Adrenal gland (tissue), 9 donors: ENCODE measurements at regions not wholly inside any gene's neighbourhood (a gene's known extent, or its start where the extent isn't known, plus 50 kb on each side); places are given as distances from the start of the nearest gene placed in this dataset.

Experiments used
- DNase-seq, 7 donors: peaks; one replicate each; pipeline ENCODE4 v3.0.0-alpha.2; 2019 to 2020
- H3K27ac ChIP-seq, 5 donors: fragments of 200-600 bp; sonication (generic) in 4 of 5; 1 replicate in 3 of 5; 2 replicates in 2 of 5; pipeline versions ENCODE4 v1.5.1 to v1.8.0; 2016 to 2020; ENCODE audit warnings: mild to moderate bottlenecking in 1 of 5
- H3K27me3 ChIP-seq: fragments of 200-600 bp; 2 replicates; pipeline ENCODE4 v1.8.0; 2021
- H3K36me3 ChIP-seq, 2 donors: fragments of 200-600 bp; replicated peaks in 1 of 2; 1 replicate in 1 of 2; 2 replicates in 1 of 2; pipeline versions ENCODE4 v1.5.1 to v1.8.0; 2018 to 2022
- H3K4me1 ChIP-seq, 2 donors: fragments of 200-600 bp; replicated peaks in 1 of 2; 1 replicate in 1 of 2; 2 replicates in 1 of 2; pipeline versions ENCODE4 v1.5.1 to v1.8.0; 2018 to 2021
- H3K4me3 ChIP-seq, 4 donors: fragments of 200-600 bp; sonication (generic) in 3 of 4; one replicate each; pipeline ENCODE4 v1.5.1; 2016 to 2018
- H3K9me3 ChIP-seq, 3 donors: fragments of 200-600 bp; sonication (generic) in 1 of 3; replicated peaks in 1 of 3; 1 replicate in 2 of 3; 2 replicates in 1 of 3; pipeline versions ENCODE4 v1.5.1 to v1.8.0; 2016 to 2021
- POLR2A ChIP-seq, 2 donors: fragments of 450-650 bp; IDR thresholded peaks; one replicate each; pipeline ENCODE4 v1.6.1; 2017; ENCODE audit warnings: antibody characterized with exemption in 2 of 2, mild to moderate bottlenecking in 2 of 2, moderate library complexity in 1 of 2
- WGBS, 4 donors: extraction: QIAGEN DNeasy Blood & Tissue Kit in 2 of 4; methylation state at CpG; one replicate each; pipeline versions ENCODE4 v1.1.5 to v1.1.7; 2013 to 2017; 5-methylcytosine and 5-hydroxymethylcytosine counted together
- intact Hi-C, 2 donors: fragments of 100-400 bp; cut with DNase I; formaldehyde crosslinking; loops; one replicate each; pipeline versions ENCODE4 v1.14.1 to v1.15.0; 2022 to 2023
- TF ChIP-seq, protein P1 (sequence below), 6 experiments: fragments of 450-650 bp in 4 of 6; fragments of 200-600 bp in 2 of 6; sonication (generic) in 1 of 6; IDR thresholded peaks; 1 replicate in 5 of 6; 2 replicates in 1 of 6; pipeline versions ENCODE4 v1.5.1 to v1.8.0; 2016 to 2021; ENCODE audit warnings: antibody characterized with exemption in 6 of 6, mild to moderate bottlenecking in 2 of 6, moderate library complexity in 1 of 6
- donor health status: healthy with polysubstance abuse.
- donor health status: Bipolar disorder and iron deficiency.
- donor health status: DM: yes; HTN: yes; CAD: no.
- donor health status: DM: no; HTN: no; CAD: no.
- donor health status: DM: no; HTN: no; CAD: no.

DNA sequence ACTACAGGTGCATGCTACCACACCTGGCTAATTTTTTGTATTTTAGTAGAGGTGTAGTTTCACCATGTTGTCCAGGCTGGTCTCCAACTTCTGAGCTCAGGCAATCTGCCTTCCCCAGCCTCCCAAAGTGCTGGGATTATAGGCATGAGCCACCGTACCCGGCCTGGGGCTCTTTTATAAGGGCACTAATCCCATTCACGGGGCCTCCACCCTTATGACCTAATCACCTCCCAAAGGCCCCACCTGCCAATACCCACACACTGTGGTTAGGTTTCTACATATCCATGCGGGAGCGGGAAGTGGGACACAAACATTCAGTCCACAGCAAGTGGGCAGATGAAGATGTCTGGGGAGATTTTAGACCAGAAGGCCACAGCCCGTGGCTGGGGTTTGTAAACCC lies 164.7 kb upstream of the SH3BP4 start:
- H3K4me3 ChIP-seq = no peak overlapping the region
- no peak overlapping the region for H3K27ac ChIP-seq
- no peak for DNase-seq
- TF ChIP-seq, protein P1, sequence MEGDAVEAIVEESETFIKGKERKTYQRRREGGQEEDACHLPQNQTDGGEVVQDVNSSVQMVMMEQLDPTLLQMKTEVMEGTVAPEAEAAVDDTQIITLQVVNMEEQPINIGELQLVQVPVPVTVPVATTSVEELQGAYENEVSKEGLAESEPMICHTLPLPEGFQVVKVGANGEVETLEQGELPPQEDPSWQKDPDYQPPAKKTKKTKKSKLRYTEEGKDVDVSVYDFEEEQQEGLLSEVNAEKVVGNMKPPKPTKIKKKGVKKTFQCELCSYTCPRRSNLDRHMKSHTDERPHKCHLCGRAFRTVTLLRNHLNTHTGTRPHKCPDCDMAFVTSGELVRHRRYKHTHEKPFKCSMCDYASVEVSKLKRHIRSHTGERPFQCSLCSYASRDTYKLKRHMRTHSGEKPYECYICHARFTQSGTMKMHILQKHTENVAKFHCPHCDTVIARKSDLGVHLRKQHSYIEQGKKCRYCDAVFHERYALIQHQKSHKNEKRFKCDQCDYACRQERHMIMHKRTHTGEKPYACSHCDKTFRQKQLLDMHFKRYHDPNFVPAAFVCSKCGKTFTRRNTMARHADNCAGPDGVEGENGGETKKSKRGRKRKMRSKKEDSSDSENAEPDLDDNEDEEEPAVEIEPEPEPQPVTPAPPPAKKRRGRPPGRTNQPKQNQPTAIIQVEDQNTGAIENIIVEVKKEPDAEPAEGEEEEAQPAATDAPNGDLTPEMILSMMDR (IDR thresholded peaks at IDR 0.05) = no peak
- TF ChIP-seq POLR2A (IDR thresholded peaks at IDR 0.05) = no peak
- 82 to 95% (median 84%) methylated on average over 5 to 6 of the region's 6 CpGs for WGBS, 4 donors
- no peaks in the 10 kb centered on the region for H3K27me3 ChIP-seq
- H3K36me3 ChIP-seq = no peaks in the 10 kb centered on the region
- intact Hi-C loops = no loop called here
- no peaks in the 10 kb centered on the region for H3K4me1 ChIP-seq
- H3K9me3 ChIP-seq = no peaks in the 10 kb centered on the region

DNA sequence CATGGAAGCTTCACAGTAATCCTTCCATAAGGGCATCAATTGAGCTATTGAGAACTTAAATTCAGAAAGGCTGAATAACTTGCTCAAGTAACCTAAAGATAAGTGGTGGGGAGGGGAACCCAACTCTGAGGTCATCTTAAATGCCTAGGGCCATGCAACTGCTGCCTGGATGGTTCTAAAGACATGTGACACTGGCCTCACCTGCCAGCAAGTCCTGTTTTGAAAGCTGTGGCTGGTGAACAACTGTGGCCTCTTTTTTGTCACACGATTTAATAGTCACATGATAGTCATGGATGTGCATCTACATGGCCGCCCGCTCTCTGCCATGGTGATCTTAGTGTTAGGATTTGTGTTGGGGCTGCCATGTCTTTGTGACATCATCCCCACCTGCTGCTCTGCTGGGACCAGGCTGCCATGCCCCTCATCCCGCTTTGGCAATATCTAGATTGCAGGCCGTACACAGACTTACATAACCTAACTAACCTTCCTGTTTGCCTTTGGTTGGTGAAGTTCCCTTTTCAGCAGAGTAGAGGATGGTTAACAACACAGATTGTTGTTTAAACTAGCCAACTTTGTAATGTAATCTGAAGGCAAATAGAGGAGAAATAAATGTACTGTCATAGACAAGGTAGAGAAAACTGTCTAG lies 177.9 kb upstream of the SH3BP4 start:
- H3K36me3 ChIP-seq = no peaks in the 10 kb centered on the region
- TF ChIP-seq POLR2A (IDR thresholded peaks at IDR 0.05) = no peak
- TF ChIP-seq, protein P1 (IDR thresholded peaks at IDR 0.05) = no peak
- H3K9me3 ChIP-seq = no peaks in the 10 kb centered on the region
- no peak overlapping the region for H3K27ac ChIP-seq
- intact Hi-C loops = no loop called here
- 79 to 84% (median 82%) methylated on average over 5 of the region's 5 CpGs for WGBS, 4 donors
- no peaks in the 10 kb centered on the region for H3K27me3 ChIP-seq
- no peak for DNase-seq
- H3K4me3 ChIP-seq = no peak overlapping the region
- H3K4me1 ChIP-seq = no peaks in the 10 kb centered on the region

DNA sequence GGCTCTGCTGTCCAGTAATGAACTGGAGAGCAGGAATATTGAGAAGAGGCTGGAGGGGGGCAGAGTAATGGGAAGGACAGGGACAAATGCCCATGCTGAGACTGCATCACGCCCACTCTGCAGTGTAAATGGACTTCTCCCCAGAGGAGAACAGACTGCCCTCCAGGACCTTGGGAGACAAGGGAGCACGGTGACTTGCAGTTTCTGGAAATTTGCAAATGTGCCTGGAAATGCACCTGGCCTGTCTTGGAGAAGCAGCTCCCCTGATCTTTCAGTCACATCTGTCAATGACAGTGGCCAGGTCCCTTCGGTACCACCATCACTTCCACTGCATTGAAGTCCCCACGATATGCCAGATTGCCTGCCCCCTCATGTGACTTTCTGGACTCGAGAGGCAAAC lies 178.7 kb upstream of the SH3BP4 start:
- Histone ChIP-seq H3K9me3 (no peaks in the 10 kb centered on the region), H3K36me3 (no peaks in the 10 kb centered on the region), H3K27me3 (no peaks in the 10 kb centered on the region), H3K27ac (no peak overlapping the region), H3K4me3 (no peak overlapping the region), H3K4me1 (no peaks in the 10 kb centered on the region)
- no peak for TF ChIP-seq POLR2A (IDR thresholded peaks at IDR 0.05)
- TF ChIP-seq, protein P1 (IDR thresholded peaks at IDR 0.05) = no peak
- WGBS, 4 donors = 85 to 96% (median 92%) methylated on average over 5 of the region's 5 CpGs
- DNase-seq = no peak
- intact Hi-C loops = no loop called here

DNA sequence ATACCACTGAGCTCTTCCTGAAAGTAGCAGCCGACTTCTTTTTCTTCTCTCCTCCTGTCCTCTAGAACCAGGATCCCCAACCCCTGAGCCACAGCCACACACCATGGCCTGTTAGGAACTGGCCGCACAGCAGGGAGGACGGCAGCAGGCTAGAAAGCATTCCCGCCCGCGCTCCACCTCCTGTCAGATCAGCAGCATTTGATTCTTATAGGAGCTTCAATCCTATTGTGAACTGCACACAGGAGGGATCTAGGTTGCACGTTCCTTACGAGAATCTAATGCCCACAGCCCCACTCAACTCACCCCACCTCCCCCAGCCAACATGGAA lies 179.1 kb upstream of the SH3BP4 start:
- no peak overlapping the region for H3K27ac ChIP-seq
- H3K27me3 ChIP-seq = no peaks in the 10 kb centered on the region
- WGBS, 4 donors = 82 to 92% (median 86%) methylated on average over 8 of the region's 8 CpGs
- no peak for TF ChIP-seq POLR2A (IDR thresholded peaks at IDR 0.05)
- TF ChIP-seq, protein P1 (IDR thresholded peaks at IDR 0.05) = no peak
- intact Hi-C loops = no loop called here
- no peaks in the 10 kb centered on the region for H3K36me3 ChIP-seq
- no peak for DNase-seq
- no peak overlapping the region for H3K4me3 ChIP-seq
- H3K4me1 ChIP-seq = no peaks in the 10 kb centered on the region
- H3K9me3 ChIP-seq = no peaks in the 10 kb centered on the region
